ENCODE measurements at regions not wholly inside any gene's neighbourhood (a gene's known extent, or its start where the extent isn't known, plus 50 kb on each side); places are given as distances from the start of the nearest gene placed in this dataset.
A peak's percentile ranks its signal among the peaks of the same experiment; 100 is the strongest.

GRCh38 chr6:15036690-15037245 is 209.1 kb upstream of the JARID2 start:
- DNase-seq (ENCODE audit: low read depth) = peak; percentile 95
- in situ Hi-C loops (cut with HindIII; ENCODE audit: low pct_unique_long_range_greater_than_20kb, low sequenced_read_pairs) = no loop called here

- in situ Hi-C loops (cut with HindIII; ENCODE audit: low pct_unique_long_range_greater_than_20kb, low sequenced_read_pairs) = no loop called here
- no peak for DNase-seq (ENCODE audit: low read depth)
These were observed 208.6 kb upstream of the JARID2 start for GRCh38 chr6:15037253-15037652.

- in situ Hi-C loops (cut with HindIII; ENCODE audit: low pct_unique_long_range_greater_than_20kb, low sequenced_read_pairs) = no loop called here
- DNase-seq (ENCODE audit: low read depth) = no peak
These were observed 207.7 kb upstream of the JARID2 start for GRCh38 chr6:15038013-15038791.

- no peak for DNase-seq (ENCODE audit: low read depth)
- in situ Hi-C loops (cut with HindIII; ENCODE audit: low pct_unique_long_range_greater_than_20kb, low sequenced_read_pairs) = no loop called here
These were observed 206.7 kb upstream of the JARID2 start for GRCh38 chr6:15039136-15039535.

GRCh38 chr6:15042938-15043337 is 202.9 kb upstream of the JARID2 start:
- in situ Hi-C loops (cut with HindIII; ENCODE audit: low pct_unique_long_range_greater_than_20kb, low sequenced_read_pairs) = no loop called here
- DNase-seq (ENCODE audit: low read depth) = no peak

GRCh38 chr6:15044146-15044882 is 201.6 kb upstream of the JARID2 start:
- in situ Hi-C loops (cut with HindIII; ENCODE audit: low pct_unique_long_range_greater_than_20kb, low sequenced_read_pairs) = no loop called here
- DNase-seq (ENCODE audit: low read depth) = no peak

GRCh38 chr6:15044948-15045347 is 200.9 kb upstream of the JARID2 start:
- DNase-seq (ENCODE audit: low read depth) = no peak
- in situ Hi-C loops (cut with HindIII; ENCODE audit: low pct_unique_long_range_greater_than_20kb, low sequenced_read_pairs) = no loop called here

GRCh38 chr6:15046751-15047150 is 199.1 kb upstream of the JARID2 start:
- no peak for DNase-seq (ENCODE audit: low read depth)
- in situ Hi-C loops (cut with HindIII; ENCODE audit: low pct_unique_long_range_greater_than_20kb, low sequenced_read_pairs) = no loop called here

- in situ Hi-C loops (cut with HindIII; ENCODE audit: low pct_unique_long_range_greater_than_20kb, low sequenced_read_pairs) = no loop called here
- DNase-seq (ENCODE audit: low read depth) = no peak
These were observed 197.5 kb upstream of the JARID2 start for GRCh38 chr6:15048367-15048766.

GRCh38 chr6:15058200-15059061 is 187.4 kb upstream of the JARID2 start:
- in situ Hi-C loops (cut with HindIII; ENCODE audit: low pct_unique_long_range_greater_than_20kb, low sequenced_read_pairs) = no loop called here
- DNase-seq (ENCODE audit: low read depth) = no peak

GRCh38 chr6:15061180-15061641 is 184.7 kb upstream of the JARID2 start:
- in situ Hi-C loops (cut with HindIII; ENCODE audit: low pct_unique_long_range_greater_than_20kb, low sequenced_read_pairs) = no loop called here
- no peak for DNase-seq (ENCODE audit: low read depth)

GRCh38 chr6:15061908-15062515 is 183.9 kb upstream of the JARID2 start:
- in situ Hi-C loops (cut with HindIII; ENCODE audit: low pct_unique_long_range_greater_than_20kb, low sequenced_read_pairs) = no loop called here
- DNase-seq (ENCODE audit: low read depth) = no peak

GRCh38 chr6:15062516-15063252 is 183.2 kb upstream of the JARID2 start:
- peak; percentile 86 for DNase-seq (ENCODE audit: low read depth)
- in situ Hi-C loops (cut with HindIII; ENCODE audit: low pct_unique_long_range_greater_than_20kb, low sequenced_read_pairs) = no loop called here

GRCh38 chr6:15063253-15063853 is 182.5 kb upstream of the JARID2 start:
- in situ Hi-C loops (cut with HindIII; ENCODE audit: low pct_unique_long_range_greater_than_20kb, low sequenced_read_pairs) = no loop called here
- no peak for DNase-seq (ENCODE audit: low read depth)

- in situ Hi-C loops (cut with HindIII; ENCODE audit: low pct_unique_long_range_greater_than_20kb, low sequenced_read_pairs) = no loop called here
- peak; percentile 21 for DNase-seq (ENCODE audit: low read depth)
These were observed 180.4 kb upstream of the JARID2 start for GRCh38 chr6:15065261-15065989.

GRCh38 chr6:15066089-15066758 is 179.6 kb upstream of the JARID2 start:
- in situ Hi-C loops (cut with HindIII; ENCODE audit: low pct_unique_long_range_greater_than_20kb, low sequenced_read_pairs) = no loop called here
- DNase-seq (ENCODE audit: low read depth) = no peak

Measured in Caki2 (cell line).